ENCODE measurements at regions not wholly inside any gene's neighbourhood (a gene's known extent, or its start where the extent isn't known, plus 50 kb on each side); places are given as distances from the start of the nearest gene placed in this dataset.

DNA sequence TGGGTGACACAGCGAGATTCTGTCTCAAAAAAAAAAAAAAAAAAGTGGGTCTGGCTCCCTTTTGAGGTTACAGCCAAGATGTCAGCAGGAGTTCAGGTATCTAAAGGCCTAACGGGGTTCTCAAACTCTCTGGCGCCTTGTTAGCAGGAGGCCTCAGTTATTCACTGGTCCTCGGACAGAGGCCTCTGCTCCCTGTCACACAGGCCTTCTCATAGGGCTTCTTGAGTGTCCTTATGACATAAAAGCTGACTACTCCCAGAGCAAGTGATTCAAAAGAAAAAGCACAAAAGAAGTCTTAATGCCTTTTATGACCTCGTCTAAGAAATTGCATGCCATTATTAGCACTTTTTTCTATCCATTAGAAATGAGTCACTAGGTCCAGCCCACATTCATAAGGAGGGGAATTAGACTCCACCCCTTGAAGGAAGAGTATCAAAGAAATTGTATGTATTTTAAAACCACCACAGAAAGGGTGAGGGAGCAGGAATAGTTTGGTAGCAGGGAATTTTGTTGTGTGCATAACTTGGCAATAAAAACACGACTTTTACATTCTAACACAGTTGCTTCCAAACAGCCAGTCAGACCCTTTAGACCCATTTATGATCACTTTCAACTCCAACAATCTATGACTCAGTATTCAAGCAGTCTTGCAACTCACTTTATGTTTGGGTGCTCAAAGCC, 90.3 kb downstream of the MEX3B start:
- H3K9me3 Mint-ChIP-seq (ENCODE audit: low read depth) = no peaks in the 10 kb centered on the region
- H3K36me3 Mint-ChIP-seq (ENCODE audit: insufficient read depth) = peaks cover 3% of the 10 kb centered on the region
- no peak overlapping the region for H3K4me3 Mint-ChIP-seq (ENCODE audit: low read depth)
- TF ChIP-seq CTCF (IDR thresholded peaks at IDR 0.05; ENCODE audit: unreplicated experiment) = no peak
- H3K4me1 Mint-ChIP-seq (ENCODE audit: low read depth) = peaks cover 2% of the 10 kb centered on the region
- H3K27ac Mint-ChIP-seq = no peak overlapping the region
- H3K27me3 Mint-ChIP-seq = no peaks in the 10 kb centered on the region
- no peak for DNase-seq (ENCODE audit: low spot score, unreplicated experiment)

GRCh38 chr15:81954158-81954783, 91.5 kb downstream of the MEX3B start:
- Mint-ChIP-seq H3K4me1 (ENCODE audit: low read depth) (peaks cover 2% of the 10 kb centered on the region), H3K36me3 (ENCODE audit: insufficient read depth) (peaks cover 3% of the 10 kb centered on the region), H3K4me3 (ENCODE audit: low read depth) (no peak overlapping the region), H3K27ac (no peak overlapping the region), H3K9me3 (ENCODE audit: low read depth) (no peaks in the 10 kb centered on the region), H3K27me3 (no peaks in the 10 kb centered on the region)
- no peak for DNase-seq (ENCODE audit: low spot score, unreplicated experiment)
- TF ChIP-seq CTCF (IDR thresholded peaks at IDR 0.05; ENCODE audit: unreplicated experiment) = no peak

GRCh38 chr15:81950841-81951414, 94.9 kb downstream of the MEX3B start:
- DNase-seq (ENCODE audit: low spot score, unreplicated experiment) = no peak
- Mint-ChIP-seq H3K4me3 (ENCODE audit: low read depth) (no peak overlapping the region), H3K27me3 (no peaks in the 10 kb centered on the region), H3K36me3 (ENCODE audit: insufficient read depth) (peaks cover 11% of the 10 kb centered on the region), H3K9me3 (ENCODE audit: low read depth) (no peaks in the 10 kb centered on the region), H3K4me1 (ENCODE audit: low read depth) (peaks cover 10% of the 10 kb centered on the region), H3K27ac (no peak overlapping the region)
- no peak for TF ChIP-seq CTCF (IDR thresholded peaks at IDR 0.05; ENCODE audit: unreplicated experiment)

DNA sequence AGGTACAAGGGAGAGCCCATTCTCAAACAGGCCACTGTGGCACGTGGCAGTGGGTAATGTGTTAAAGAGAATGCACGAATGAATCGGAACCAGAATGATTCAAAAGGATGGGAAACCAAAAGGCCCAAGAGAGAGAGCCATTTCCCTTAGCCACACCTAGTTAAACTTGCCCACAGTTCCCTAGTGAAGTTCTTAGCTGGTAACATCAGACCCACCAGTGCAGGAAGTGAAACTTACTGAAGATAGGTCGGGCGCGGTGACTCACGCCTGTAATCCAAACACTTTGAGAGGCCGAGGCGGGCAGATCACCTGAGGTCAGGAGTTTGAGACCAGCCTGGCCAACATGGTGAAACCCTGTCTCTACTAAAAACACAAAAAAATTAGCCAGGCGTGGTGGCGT, 97.1 kb downstream of the MEX3B start:
- Mint-ChIP-seq H3K27me3 (no peaks in the 10 kb centered on the region), H3K27ac (no peak overlapping the region), H3K9me3 (ENCODE audit: low read depth) (no peaks in the 10 kb centered on the region), H3K4me3 (ENCODE audit: low read depth) (no peak overlapping the region), H3K4me1 (ENCODE audit: low read depth) (peaks cover 10% of the 10 kb centered on the region), H3K36me3 (ENCODE audit: insufficient read depth) (peaks cover 13% of the 10 kb centered on the region)
- DNase-seq (ENCODE audit: low spot score, unreplicated experiment) = no peak
- TF ChIP-seq CTCF (IDR thresholded peaks at IDR 0.05; ENCODE audit: unreplicated experiment) = no peak

- no peak overlapping the region for H3K4me3 Mint-ChIP-seq (ENCODE audit: low read depth)
- peaks cover 13% of the 10 kb centered on the region for H3K36me3 Mint-ChIP-seq (ENCODE audit: insufficient read depth)
- no peak for TF ChIP-seq CTCF (IDR thresholded peaks at IDR 0.05; ENCODE audit: unreplicated experiment)
- peaks cover 10% of the 10 kb centered on the region for H3K4me1 Mint-ChIP-seq (ENCODE audit: low read depth)
- H3K9me3 Mint-ChIP-seq (ENCODE audit: low read depth) = no peaks in the 10 kb centered on the region
- no peak overlapping the region for H3K27ac Mint-ChIP-seq
- no peak for DNase-seq (ENCODE audit: low spot score, unreplicated experiment)
- no peaks in the 10 kb centered on the region for H3K27me3 Mint-ChIP-seq
Observed at GRCh38 chr15:81948222-81948621, 97.6 kb downstream of the MEX3B start.
